ENCODE measurements at regions not wholly inside any gene's neighbourhood (a gene's known extent, or its start where the extent isn't known, plus 50 kb on each side); places are given as distances from the start of the nearest gene placed in this dataset.

DNA sequence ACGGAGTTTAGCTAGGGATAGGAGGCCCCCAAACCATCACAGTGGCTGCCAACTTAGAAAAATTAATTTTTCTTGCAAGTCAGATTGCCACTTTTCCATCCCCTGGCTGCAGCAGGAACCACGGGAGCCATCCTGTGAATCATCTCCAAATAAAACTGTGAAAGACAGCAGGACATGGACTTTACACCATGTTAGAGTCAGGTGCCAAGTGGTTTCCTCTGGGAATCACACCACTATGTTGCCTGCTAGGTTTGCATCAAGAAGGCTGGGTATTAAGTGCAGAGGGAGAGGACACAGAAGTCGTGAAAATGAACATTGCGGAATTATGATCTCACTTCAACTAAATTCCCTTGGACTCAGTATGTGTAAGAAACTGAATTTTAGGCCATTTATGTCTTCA is 471.3 kb upstream of the GOT2 start:
- TF ChIP-seq, protein P1, sequence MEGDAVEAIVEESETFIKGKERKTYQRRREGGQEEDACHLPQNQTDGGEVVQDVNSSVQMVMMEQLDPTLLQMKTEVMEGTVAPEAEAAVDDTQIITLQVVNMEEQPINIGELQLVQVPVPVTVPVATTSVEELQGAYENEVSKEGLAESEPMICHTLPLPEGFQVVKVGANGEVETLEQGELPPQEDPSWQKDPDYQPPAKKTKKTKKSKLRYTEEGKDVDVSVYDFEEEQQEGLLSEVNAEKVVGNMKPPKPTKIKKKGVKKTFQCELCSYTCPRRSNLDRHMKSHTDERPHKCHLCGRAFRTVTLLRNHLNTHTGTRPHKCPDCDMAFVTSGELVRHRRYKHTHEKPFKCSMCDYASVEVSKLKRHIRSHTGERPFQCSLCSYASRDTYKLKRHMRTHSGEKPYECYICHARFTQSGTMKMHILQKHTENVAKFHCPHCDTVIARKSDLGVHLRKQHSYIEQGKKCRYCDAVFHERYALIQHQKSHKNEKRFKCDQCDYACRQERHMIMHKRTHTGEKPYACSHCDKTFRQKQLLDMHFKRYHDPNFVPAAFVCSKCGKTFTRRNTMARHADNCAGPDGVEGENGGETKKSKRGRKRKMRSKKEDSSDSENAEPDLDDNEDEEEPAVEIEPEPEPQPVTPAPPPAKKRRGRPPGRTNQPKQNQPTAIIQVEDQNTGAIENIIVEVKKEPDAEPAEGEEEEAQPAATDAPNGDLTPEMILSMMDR (IDR thresholded peaks at IDR 0.05; ENCODE audit: poor library complexity): no peak
- TF ChIP-seq EZH2phosphoT487 (IDR thresholded peaks at IDR 0.05; ENCODE audit: low read depth, severe bottlenecking, unreplicated experiment) (no peak), EZH2 (IDR thresholded peaks at IDR 0.05; ENCODE audit: borderline replicate concordance) (no peak)

Measured in hepatocyte (in vitro differentiated cells).